GM19395 (cell line): ENCODE measurements at regions not wholly inside any gene's neighbourhood (a gene's known extent, or its start where the extent isn't known, plus 50 kb on each side); places are given as distances from the start of the nearest gene placed in this dataset.
"Not testable (repeated sequence)": the region's sequence is repeated elsewhere in the genome, so short reads cannot be mapped to it uniquely, and the experiment has no call there.

ENCODE experiments used
- ATAC-seq: cut with Tn5 transposase; IDR thresholded peaks from one replicate; pipeline ENCODE4 v1.9.1; 2021; ENCODE audit warnings: mild to moderate bottlenecking, moderate library complexity; ENCODE audit not compliant: unreplicated experiment

DNA sequence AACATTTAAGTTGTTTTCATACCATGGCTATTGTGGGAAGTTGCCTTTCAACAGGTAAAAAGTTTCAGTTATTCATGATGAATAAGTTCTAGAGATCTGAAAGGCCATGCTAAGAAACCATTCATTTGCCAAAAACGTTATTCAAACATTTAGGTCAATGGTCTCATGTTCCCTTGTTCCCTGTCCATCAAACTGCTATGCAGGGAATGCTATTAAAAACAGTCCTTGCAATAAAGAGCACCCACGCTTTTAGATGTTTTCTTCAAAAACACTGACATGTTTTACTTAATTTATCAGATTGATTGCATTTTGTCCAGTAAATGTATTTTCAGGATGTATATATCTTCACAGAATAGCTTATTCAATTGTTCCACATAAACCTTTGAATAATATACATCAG lies 573.2 kb upstream of the PCDH20 start:
- ATAC-seq, result no peak

DNA sequence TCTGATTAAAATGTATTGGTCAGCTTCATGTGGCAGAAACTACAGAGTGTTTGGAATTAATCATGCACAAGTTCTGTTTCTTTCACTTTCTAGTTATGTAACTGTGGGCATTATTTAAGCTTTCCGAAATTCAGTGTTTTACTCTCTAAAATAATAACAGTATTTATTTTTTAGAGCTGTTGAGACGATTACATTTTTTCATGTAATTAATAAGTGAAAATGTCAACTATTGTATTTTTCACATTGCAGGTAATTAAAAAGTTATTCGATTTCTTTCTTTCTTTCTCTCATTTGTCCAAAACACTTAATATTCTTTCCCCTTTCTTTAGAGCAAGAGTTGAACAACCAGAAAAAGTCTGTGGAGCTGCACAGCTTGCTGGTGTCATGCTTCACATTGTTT lies 559.4 kb upstream of the PCDH20 start:
- ATAC-seq, result no peak

- ATAC-seq, result no peak
These were observed 550.1 kb upstream of the PCDH20 start for GRCh38 chr13:61965756-61966155.

DNA sequence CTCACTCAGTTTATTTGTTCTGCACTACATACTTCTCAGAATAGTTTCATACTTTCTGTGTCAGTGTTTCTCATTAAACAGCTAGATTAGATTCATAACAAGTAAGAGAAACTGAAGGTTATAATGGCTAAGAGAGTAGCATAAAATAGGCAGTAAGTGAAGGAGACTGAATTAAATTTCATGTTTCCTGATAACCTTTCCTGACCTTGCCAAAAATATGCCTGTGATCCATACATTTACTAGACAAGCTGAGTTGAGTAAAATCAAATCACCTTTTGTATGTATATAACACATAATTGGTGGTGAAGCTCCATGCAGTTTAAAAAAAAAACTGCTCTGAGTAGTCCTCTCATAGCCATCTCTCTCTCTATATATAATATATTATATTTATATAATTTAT lies 545.3 kb upstream of the PCDH20 start:
- ATAC-seq, result no peak

DNA sequence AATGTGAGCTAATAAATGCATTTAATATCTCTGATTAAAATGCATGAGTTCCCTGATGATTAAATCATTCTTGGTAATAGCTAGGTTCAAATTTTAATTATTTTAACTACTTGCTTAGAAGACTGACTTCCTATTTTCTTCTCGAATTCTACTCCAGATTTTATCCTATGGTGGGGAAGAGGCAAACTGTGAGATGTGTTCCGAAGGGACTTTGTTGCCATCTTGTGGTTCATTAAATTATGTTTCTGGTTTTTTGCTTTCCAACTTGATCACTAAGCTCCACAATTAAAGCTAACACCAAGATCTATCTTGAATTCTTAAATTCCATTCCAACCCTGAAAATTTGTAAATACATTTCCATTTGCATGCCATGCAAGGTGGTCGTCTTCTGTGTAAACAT lies 538.4 kb upstream of the PCDH20 start:
- ATAC-seq, result no peak

DNA sequence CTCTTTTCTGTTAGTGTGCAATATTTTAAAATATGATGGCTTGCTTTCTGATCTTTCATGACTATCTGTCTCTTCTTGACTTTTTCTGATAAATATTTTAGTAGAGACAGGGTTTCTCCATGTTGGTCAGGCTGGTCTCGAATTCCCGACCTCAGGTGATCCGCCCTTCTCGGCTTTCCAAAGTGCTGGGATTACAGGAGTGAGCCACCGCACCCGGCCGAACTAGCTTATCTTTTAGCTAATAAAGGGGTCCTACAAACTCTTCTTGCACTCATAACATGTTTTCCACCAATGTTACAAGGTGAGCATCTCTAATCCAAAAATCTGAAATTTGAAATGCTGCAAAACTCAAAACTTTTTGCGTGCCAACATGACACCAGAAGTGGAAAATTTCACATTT lies 535.2 kb upstream of the PCDH20 start:
- ATAC-seq, result no peak

GRCh38 chr13:61944329-61944929 lies 528.8 kb upstream of the PCDH20 start:
- ATAC-seq, result no peak

DNA sequence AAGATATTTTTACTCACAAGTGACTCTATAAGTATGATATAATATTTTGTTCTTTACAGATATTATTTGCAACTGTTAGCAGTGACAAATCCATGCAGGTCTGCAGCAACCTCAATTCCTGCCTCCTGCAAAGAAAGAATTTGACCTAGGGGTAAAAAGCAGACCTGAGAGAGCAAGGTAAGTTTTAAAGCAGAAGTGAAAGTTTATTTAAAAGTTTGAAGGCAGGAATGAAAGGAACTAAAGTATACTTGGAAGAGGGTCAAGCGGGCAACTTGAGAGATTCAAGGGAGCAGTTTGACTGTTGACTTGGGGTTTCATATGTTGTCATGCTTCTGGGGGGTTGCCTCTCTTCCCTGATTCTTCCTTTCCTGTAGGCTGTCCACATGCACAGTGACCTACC lies 520.1 kb upstream of the PCDH20 start:
- no peak for ATAC-seq

- no peak for ATAC-seq
These were observed 512.0 kb upstream of the PCDH20 start for GRCh38 chr13:61927648-61928047.

- ATAC-seq, result no peak
These were observed 503.2 kb upstream of the PCDH20 start for GRCh38 chr13:61918841-61919240.

- ATAC-seq, result no peak
These were observed 500.8 kb upstream of the PCDH20 start for GRCh38 chr13:61916483-61916882.

GRCh38 chr13:61913183-61913582 lies 497.5 kb upstream of the PCDH20 start:
- no peak for ATAC-seq

- no peak for ATAC-seq
These were observed 493.4 kb upstream of the PCDH20 start for GRCh38 chr13:61908906-61909615.

DNA sequence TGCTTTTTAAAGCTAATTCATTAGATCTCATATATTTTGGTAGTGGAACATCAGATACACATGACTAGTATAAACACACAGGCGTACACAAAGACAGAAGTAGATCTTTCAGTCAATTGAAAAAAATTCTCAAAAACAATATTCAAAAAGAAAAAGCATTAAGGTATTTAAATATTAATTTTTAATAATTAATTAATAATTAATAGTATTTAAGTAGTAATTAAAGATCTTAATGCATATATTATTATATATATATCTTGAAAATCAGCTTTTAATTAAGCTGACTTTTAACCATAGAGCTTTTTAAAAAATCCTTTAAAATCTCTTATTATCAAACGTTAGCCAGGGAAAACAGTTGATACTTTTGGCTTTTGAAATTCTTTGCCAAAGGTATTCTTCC lies 489.4 kb upstream of the PCDH20 start:
- no peak for ATAC-seq

GRCh38 chr13:61901946-61902541 lies 486.4 kb upstream of the PCDH20 start:
- no peak for ATAC-seq

DNA sequence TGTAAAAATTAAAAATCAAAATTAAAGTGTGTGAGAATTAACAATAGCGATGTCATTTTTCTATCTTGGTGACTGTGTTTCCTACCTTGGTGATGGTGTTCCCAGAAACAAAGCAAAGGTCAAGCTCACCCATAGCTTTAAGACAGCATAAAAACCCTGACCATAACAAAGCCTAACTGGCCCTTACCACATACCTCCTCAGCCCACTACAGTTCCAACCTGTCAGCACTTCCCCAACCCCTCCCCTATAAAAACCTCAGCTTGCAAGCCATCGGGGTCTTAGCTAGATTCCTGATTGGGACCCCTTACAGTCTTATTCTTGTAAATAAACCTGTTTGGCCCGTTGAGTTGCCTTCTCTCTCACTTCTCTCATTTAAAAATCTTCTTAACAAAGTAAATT lies 484.4 kb upstream of the PCDH20 start:
- ATAC-seq, result no peak

DNA sequence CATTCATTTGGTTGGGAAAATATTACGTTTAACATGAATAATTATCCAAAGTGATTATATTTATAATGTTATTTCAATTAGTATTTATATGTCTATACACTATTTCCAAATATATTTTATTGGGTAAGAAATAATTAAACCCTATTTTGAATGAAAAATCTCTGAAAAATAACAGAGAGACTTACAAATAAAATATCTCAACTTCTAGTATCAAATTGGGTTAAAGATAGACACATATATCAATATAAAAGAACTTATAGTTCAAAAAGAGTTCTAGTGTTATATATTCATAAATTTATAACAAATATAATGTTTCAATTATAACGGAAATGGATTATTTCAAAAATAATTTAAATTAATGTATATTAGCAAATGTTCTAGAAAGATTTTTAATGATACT lies 482.6 kb upstream of the PCDH20 start:
- ATAC-seq, result no peak

DNA sequence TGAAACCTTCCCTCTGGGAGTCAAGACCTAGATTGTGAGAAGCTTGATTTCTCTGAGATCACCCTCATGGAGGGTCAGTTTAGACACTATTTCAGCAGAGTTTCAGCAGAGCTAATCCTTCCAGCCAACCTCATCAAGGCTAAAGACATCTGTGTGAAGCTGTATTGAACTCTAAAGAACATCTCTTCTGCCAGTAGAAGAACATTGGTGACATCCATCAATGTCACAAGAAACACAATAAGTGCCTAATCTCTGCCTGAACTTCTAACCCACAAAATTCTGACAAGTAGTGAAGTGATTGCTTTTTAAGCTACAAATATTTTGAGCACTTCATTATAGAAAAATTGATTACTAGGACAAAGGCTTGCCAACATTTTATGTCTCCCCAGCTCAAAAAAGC lies 475.8 kb upstream of the PCDH20 start:
- no peak for ATAC-seq

- ATAC-seq, result no peak
These were observed 469.2 kb upstream of the PCDH20 start for GRCh38 chr13:61884830-61885229.

DNA sequence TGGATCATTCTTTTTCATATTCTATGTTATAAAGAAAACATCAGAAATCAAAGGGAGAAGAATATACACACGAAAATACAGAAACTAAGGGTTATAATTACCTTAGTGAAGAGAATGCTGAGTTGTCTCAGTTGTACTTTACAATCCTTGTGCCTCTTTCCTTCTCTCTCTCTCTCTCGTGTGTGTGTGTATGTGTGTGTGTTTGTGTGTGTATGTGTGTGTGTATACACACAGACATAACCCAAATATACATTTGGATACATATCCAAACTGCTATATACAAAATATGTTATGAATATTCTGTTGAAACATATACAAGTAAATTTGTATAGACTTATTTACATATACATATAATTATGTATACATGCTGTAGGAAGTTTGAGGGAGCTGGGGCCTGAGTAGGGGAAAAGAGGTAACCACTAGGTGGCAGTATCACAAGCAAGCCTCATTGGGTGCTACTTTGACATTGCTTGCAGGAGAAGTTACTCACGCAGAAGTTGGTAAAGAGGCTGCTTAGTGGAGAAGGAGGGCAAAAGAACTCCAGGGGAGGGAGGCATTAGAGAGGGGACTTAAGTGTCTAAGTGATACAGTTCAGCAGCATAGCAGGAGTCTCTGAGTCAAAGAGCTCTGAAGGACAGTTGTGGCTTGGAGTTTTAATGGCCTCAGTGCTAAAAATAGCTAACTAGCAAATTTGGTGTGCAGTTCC lies 465.1 kb upstream of the PCDH20 start:
- ATAC-seq, result peak; percentile 89

DNA sequence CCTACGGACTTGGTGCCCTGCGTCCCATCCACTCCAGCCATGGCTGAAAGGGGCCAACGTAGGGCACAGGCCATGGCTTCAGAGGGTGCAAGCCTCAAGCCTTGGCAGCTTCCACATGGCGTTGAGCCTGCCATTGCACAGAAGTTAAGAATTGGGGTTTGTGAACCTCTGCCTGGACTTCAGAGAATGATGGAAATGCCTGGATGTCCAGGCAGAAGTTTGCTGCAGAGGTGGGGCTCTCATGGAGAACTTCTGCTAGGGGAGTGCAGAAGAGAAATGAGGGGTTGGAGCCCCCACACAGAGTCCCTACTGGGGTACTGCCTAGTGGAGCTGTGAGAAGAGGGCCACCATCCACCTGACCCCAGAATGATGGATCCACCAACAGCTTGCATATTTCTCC lies 462.9 kb upstream of the PCDH20 start:
- not testable (repeated sequence) for ATAC-seq
